SK-N-SH treated with all-trans-retinoic acid at 6 μM for 48 hours (cell line): ENCODE measurements at regions not wholly inside any gene's neighbourhood (a gene's known extent, or its start where the extent isn't known, plus 50 kb on each side); places are given as distances from the start of the nearest gene placed in this dataset.

ENCODE experiments used
- ARNTL ChIP-seq: fragments of 450-650 bp; formaldehyde crosslinking; IDR thresholded peaks from 2 replicates; pipeline ENCODE4 v1.5.0; 2020; ENCODE audit warnings: low read depth, mild to moderate bottlenecking, moderate library complexity, borderline replicate concordance
- CREB5 ChIP-seq: fragments of 250-450 bp; sonication (Bioruptor Pico); IDR thresholded peaks from 2 replicates; pipeline ENCODE4 v1.5.1; 2020; ENCODE audit warnings: low read depth, mild to moderate bottlenecking, moderate library complexity
- OSR1 ChIP-seq: fragments of 250-450 bp; sonication (Bioruptor Pico); IDR thresholded peaks from 2 replicates; pipeline ENCODE4 v1.8.0; 2022; ENCODE audit warnings: moderate library complexity, mild to moderate bottlenecking, inconsistent platforms
- RARB ChIP-seq: fragments of 250-450 bp; sonication (Bioruptor Pico); IDR thresholded peaks from 2 replicates; pipeline ENCODE4 v1.8.0; 2021; ENCODE audit warnings: mild to moderate bottlenecking, moderate library complexity
- SNAI2 ChIP-seq: fragments of 250-450 bp; sonication (Bioruptor Pico); IDR thresholded peaks from 2 replicates; pipeline ENCODE4 v1.5.0; 2020; ENCODE audit warnings: mild to moderate bottlenecking, moderate library complexity
- TOX ChIP-seq: fragments of 250-450 bp; sonication (Bioruptor Pico); IDR thresholded peaks from 2 replicates; pipeline ENCODE4 v1.8.0; 2021; ENCODE audit warnings: mild to moderate bottlenecking, moderate library complexity, borderline replicate concordance
- ZFP3 ChIP-seq: fragments of 250-450 bp; sonication (Bioruptor Pico); IDR thresholded peaks from 2 replicates; pipeline ENCODE4 v1.5.0; 2020; ENCODE audit warnings: mild to moderate bottlenecking, moderate library complexity
- ZNF70 ChIP-seq: fragments of 450-650 bp; formaldehyde crosslinking; IDR thresholded peaks from 2 replicates; pipeline ENCODE4 v1.5.0; 2020; ENCODE audit warnings: mild to moderate bottlenecking, moderate library complexity
- TF ChIP-seq, protein P1 (sequence below): fragments of 250-450 bp; sonication (Bioruptor Pico); IDR thresholded peaks from 2 replicates; pipeline ENCODE4 v1.5.0; 2020; ENCODE audit warnings: mild to moderate bottlenecking, moderate library complexity

- TF ChIP-seq RARB (CRISPR knock-in tag) = no peak
- TF ChIP-seq CREB5 (CRISPR knock-in tag) = no peak
- no peak for TF ChIP-seq TOX (CRISPR knock-in tag)
- TF ChIP-seq SNAI2 (CRISPR knock-in tag) = no peak
- TF ChIP-seq OSR1 (CRISPR knock-in tag) = no peak
- no peak for TF ChIP-seq ZFP3 (CRISPR knock-in tag)
- TF ChIP-seq ARNTL (CRISPR knock-in tag) = no peak
- TF ChIP-seq ZNF70 = no peak
- TF ChIP-seq, protein P1, sequence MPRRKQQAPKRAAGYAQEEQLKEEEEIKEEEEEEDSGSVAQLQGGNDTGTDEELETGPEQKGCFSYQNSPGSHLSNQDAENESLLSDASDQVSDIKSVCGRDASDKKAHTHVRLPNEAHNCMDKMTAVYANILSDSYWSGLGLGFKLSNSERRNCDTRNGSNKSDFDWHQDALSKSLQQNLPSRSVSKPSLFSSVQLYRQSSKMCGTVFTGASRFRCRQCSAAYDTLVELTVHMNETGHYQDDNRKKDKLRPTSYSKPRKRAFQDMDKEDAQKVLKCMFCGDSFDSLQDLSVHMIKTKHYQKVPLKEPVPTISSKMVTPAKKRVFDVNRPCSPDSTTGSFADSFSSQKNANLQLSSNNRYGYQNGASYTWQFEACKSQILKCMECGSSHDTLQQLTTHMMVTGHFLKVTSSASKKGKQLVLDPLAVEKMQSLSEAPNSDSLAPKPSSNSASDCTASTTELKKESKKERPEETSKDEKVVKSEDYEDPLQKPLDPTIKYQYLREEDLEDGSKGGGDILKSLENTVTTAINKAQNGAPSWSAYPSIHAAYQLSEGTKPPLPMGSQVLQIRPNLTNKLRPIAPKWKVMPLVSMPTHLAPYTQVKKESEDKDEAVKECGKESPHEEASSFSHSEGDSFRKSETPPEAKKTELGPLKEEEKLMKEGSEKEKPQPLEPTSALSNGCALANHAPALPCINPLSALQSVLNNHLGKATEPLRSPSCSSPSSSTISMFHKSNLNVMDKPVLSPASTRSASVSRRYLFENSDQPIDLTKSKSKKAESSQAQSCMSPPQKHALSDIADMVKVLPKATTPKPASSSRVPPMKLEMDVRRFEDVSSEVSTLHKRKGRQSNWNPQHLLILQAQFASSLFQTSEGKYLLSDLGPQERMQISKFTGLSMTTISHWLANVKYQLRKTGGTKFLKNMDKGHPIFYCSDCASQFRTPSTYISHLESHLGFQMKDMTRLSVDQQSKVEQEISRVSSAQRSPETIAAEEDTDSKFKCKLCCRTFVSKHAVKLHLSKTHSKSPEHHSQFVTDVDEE (CRISPR knock-in tag) = no peak
Measured at GRCh38 chr16:55261301-55261700, 62.7 kb upstream of the IRX6 start.
